Upper lobe of left lung (tissue), 6 donors: ENCODE measurements at regions not wholly inside any gene's neighbourhood (a gene's known extent, or its start where the extent isn't known, plus 50 kb on each side); places are given as distances from the start of the nearest gene placed in this dataset.

Experiments used
- ATAC-seq, 2 donors: fragments of 200-7000 bp; cut with Tn5 transposase; one replicate each; pipeline ENCODE4 v1.9.1; 2022; ENCODE audit warnings: mild to moderate bottlenecking in 2 of 2, moderate library complexity in 2 of 2; ENCODE audit not compliant: low FRiP score in 2 of 2
- DNase-seq, 2 donors: peaks; one replicate each; pipeline ENCODE4 v3.0.0-alpha.2; 2019 to 2020
- H3K27ac ChIP-seq, 4 donors: fragments of 200-600 bp; sonication (generic); one replicate each; pipeline ENCODE4 v1.5.1; 2016 to 2019
- H3K27me3 ChIP-seq, 4 donors: fragments of 200-600 bp; sonication (generic); one replicate each; pipeline ENCODE4 v1.5.1; 2017 to 2019
- H3K36me3 ChIP-seq, 4 donors: fragments of 200-600 bp; sonication (generic); one replicate each; pipeline ENCODE4 v1.5.1; 2016 to 2019
- H3K4me1 ChIP-seq, 4 donors: fragments of 200-600 bp; sonication (generic); one replicate each; pipeline ENCODE4 v1.5.1; 2018 to 2019
- H3K4me3 ChIP-seq, 4 donors: fragments of 200-600 bp; sonication (generic); one replicate each; pipeline ENCODE4 v1.5.1; 2017 to 2019; ENCODE audit warnings: mild to moderate bottlenecking in 2 of 4, moderate library complexity in 1 of 4
- H3K9me3 ChIP-seq, 4 donors: fragments of 200-600 bp; sonication (generic); one replicate each; pipeline ENCODE4 v1.5.1; 2018 to 2019
- EP300 ChIP-seq, 4 donors: sonication (generic); formaldehyde crosslinking; IDR thresholded peaks; one replicate each; pipeline ENCODE4 v1.5.1; 2017; ENCODE audit warnings: antibody characterized with exemption in 4 of 4, control low read depth in 2 of 4
- POLR2A ChIP-seq, 4 donors: fragments of 450-650 bp; IDR thresholded peaks; one replicate each; pipeline ENCODE4 v1.5.1; 2016 to 2017; ENCODE audit warnings: antibody characterized with exemption in 4 of 4, mild to moderate bottlenecking in 2 of 4
- POLR2AphosphoS5 ChIP-seq, 2 donors: sonication (generic); formaldehyde crosslinking; IDR thresholded peaks; one replicate each; pipeline ENCODE4 v1.5.1; 2017; ENCODE audit warnings: antibody characterized with exemption in 2 of 2
- WGBS, 2 donors: methylation state at CpG; one replicate each; pipeline ENCODE4 v1.1.5; 2017 to 2018; 5-methylcytosine and 5-hydroxymethylcytosine counted together
- TF ChIP-seq, protein P1 (sequence below), 6 experiments: fragments of 450-650 bp in 4 of 6; fragments of 200-600 bp in 2 of 6; sonication (generic) in 2 of 6; IDR thresholded peaks; one replicate each; pipeline ENCODE4 v1.5.1; 2016 to 2019; ENCODE audit warnings: antibody characterized with exemption in 6 of 6
- donor health status: DM: no; HTN: no; CAD: no; lungs with moderate emphysema.
- donor health status: DM: no; HTN: yes; CAD: no; lungs with severe emphysema.

- ATAC-seq: no peak
These were observed 187.2 kb downstream of the ARHGAP12 start for GRCh38 chr10:31741473-31741872.

DNA sequence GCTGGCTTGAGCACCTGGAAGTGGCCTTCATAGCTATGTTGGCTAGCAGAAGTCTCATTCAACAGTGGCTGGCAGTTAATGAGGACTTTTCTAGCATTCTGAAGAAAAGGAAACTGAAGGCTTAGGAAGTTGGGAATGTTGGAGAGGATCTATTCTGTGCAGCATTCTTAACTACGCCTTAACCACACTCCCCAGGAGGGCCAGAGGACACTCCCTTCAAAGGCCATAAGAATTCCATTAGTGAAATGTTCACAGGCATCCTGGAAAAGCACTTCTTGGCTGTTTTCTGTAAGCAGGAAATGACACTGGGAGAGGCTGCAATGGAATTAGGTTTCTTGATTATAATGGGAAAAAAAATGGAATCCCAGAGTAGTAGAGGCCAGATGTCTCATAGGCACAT lies 188.9 kb downstream of the ARHGAP12 start:
- no peak for TF ChIP-seq POLR2AphosphoS5 (IDR thresholded peaks at IDR 0.05)
- TF ChIP-seq EP300 (IDR thresholded peaks at IDR 0.05): no peak
- no peak for TF ChIP-seq POLR2A (IDR thresholded peaks at IDR 0.05)
- TF ChIP-seq, protein P1, sequence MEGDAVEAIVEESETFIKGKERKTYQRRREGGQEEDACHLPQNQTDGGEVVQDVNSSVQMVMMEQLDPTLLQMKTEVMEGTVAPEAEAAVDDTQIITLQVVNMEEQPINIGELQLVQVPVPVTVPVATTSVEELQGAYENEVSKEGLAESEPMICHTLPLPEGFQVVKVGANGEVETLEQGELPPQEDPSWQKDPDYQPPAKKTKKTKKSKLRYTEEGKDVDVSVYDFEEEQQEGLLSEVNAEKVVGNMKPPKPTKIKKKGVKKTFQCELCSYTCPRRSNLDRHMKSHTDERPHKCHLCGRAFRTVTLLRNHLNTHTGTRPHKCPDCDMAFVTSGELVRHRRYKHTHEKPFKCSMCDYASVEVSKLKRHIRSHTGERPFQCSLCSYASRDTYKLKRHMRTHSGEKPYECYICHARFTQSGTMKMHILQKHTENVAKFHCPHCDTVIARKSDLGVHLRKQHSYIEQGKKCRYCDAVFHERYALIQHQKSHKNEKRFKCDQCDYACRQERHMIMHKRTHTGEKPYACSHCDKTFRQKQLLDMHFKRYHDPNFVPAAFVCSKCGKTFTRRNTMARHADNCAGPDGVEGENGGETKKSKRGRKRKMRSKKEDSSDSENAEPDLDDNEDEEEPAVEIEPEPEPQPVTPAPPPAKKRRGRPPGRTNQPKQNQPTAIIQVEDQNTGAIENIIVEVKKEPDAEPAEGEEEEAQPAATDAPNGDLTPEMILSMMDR (IDR thresholded peaks at IDR 0.05): no peak
- Histone ChIP-seq H3K27me3 (no peaks in the 10 kb centered on the region), H3K4me3 (no peak overlapping the region), H3K36me3 (no peaks in the 10 kb centered on the region), H3K27ac (no peak overlapping the region), H3K9me3 (peaks cover 0 to 11% (median 0%) of the 10 kb centered on the region in 4 donors), H3K4me1 (no peaks in the 10 kb centered on the region)
- WGBS, 2 donors: 76 to 85% methylated on average over 1 of the region's 1 CpG
- peak in 1 of 2 donors; percentile 86 for ATAC-seq
- no peak for DNase-seq

More at GRCh38 chr10:31741473-31741872, 187.2 kb downstream of the ARHGAP12 start:
- Histone ChIP-seq H3K36me3 (no peaks in the 10 kb centered on the region), H3K4me1 (no peaks in the 10 kb centered on the region), H3K27me3 (no peaks in the 10 kb centered on the region), H3K27ac (no peak overlapping the region), H3K4me3 (no peak overlapping the region), H3K9me3 (peaks cover 0 to 6% (median 0%) of the 10 kb centered on the region in 4 donors)
- TF ChIP-seq, protein P1 (IDR thresholded peaks at IDR 0.05): no peak
- TF ChIP-seq POLR2A (IDR thresholded peaks at IDR 0.05): no peak
- no peak for DNase-seq

GRCh38 chr10:31739146-31739545 lies 189.5 kb downstream of the ARHGAP12 start:
- Histone ChIP-seq H3K4me3 (no peak overlapping the region), H3K27ac (no peak overlapping the region), H3K36me3 (no peaks in the 10 kb centered on the region), H3K4me1 (no peaks in the 10 kb centered on the region), H3K27me3 (no peaks in the 10 kb centered on the region), H3K9me3 (peaks cover 0 to 11% (median 0%) of the 10 kb centered on the region in 4 donors)
- 93 to 97% methylated on average over 2 of the region's 2 CpGs for WGBS, 2 donors
- peak in 1 of 2 donors; percentile 18 for ATAC-seq
- DNase-seq: no peak
- no peak for TF ChIP-seq POLR2A (IDR thresholded peaks at IDR 0.05)
- TF ChIP-seq EP300 (IDR thresholded peaks at IDR 0.05): no peak
- no peak for TF ChIP-seq POLR2AphosphoS5 (IDR thresholded peaks at IDR 0.05)
- TF ChIP-seq, protein P1 (IDR thresholded peaks at IDR 0.05): no peak

DNA sequence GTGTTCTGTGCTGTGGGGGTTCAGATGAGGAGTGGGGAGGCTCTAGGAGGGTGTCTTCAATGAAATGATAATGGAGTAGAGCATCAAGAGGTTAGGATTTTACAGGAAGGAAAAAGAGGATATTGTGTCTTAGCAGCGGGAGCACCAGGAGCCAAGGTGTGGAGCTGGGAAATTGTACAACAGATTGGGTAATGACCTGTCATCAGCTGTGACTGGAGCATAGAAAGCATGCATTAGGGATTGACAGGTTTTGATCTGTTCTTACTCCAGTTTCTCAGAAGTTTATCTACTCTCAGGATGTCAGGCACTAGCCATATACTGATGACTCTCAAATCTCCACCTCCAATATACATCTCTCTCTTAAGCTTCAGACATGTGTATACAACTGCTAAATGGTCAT lies 196.9 kb downstream of the ARHGAP12 start:
- H3K4me1 ChIP-seq: no peaks in the 10 kb centered on the region
- H3K9me3 ChIP-seq: peaks cover 0 to 7% (median 0%) of the 10 kb centered on the region in 4 donors
- H3K4me3 ChIP-seq: no peak overlapping the region
- no peak for DNase-seq
- H3K27me3 ChIP-seq: no peaks in the 10 kb centered on the region
- 90 to 96% methylated on average over 1 of the region's 1 CpG for WGBS, 2 donors
- H3K36me3 ChIP-seq: no peaks in the 10 kb centered on the region
- H3K27ac ChIP-seq: no peak overlapping the region
- TF ChIP-seq EP300 (IDR thresholded peaks at IDR 0.05) (no peak), POLR2AphosphoS5 (IDR thresholded peaks at IDR 0.05) (no peak), POLR2A (IDR thresholded peaks at IDR 0.05) (no peak)
- TF ChIP-seq, protein P1 (IDR thresholded peaks at IDR 0.05): no peak
- no peak for ATAC-seq

- TF ChIP-seq POLR2AphosphoS5 (IDR thresholded peaks at IDR 0.05) (no peak), EP300 (IDR thresholded peaks at IDR 0.05) (no peak), POLR2A (IDR thresholded peaks at IDR 0.05) (no peak)
- TF ChIP-seq, protein P1 (IDR thresholded peaks at IDR 0.05): no peak
- 92 to 97% methylated on average over 3 of the region's 3 CpGs for WGBS, 2 donors
- Histone ChIP-seq H3K27ac (no peak overlapping the region), H3K36me3 (no peaks in the 10 kb centered on the region), H3K27me3 (no peaks in the 10 kb centered on the region), H3K9me3 (no peaks in the 10 kb centered on the region), H3K4me1 (no peaks in the 10 kb centered on the region), H3K4me3 (no peak overlapping the region)
- DNase-seq (no peak), ATAC-seq (no peak)
These were observed 197.9 kb downstream of the ARHGAP12 start for GRCh38 chr10:31730776-31731175.
